Endothelial cell of umbilical vein (primary cell): ENCODE measurements at regions not wholly inside any gene's neighbourhood (a gene's known extent, or its start where the extent isn't known, plus 50 kb on each side); places are given as distances from the start of the nearest gene placed in this dataset.

Experiments
- BruUV-seq: library from RNA; stranded (reverse); fragments of 400-500 nt; replicated peaks from 2 replicates; lab custom pipeline; 2021; lab: Mats Ljungman, UMichigan
- CTCF ChIA-PET: fragments of 300-600, 350-600 bp; sonication (Branson Sonifier 250); formaldehyde crosslinking; loops from one replicate; lab custom pipeline; 2021; ENCODE audit warnings: antibody characterized with exemption, inconsistent platforms; lab: Charles Lee
- POLR2A ChIA-PET: fragments of 300-600, 350-600 bp; sonication (Branson Sonifier 250); formaldehyde crosslinking; loops from one replicate; lab custom pipeline; 2021; ENCODE audit warnings: antibody characterized with exemption, inconsistent platforms; lab: Charles Lee
- DNase-seq: peaks from one replicate; pipeline ENCODE4 v3.0.0-alpha.2; 2011; ENCODE audit warnings: low read depth, low spot score
- FAIRE-seq: peaks from 2 replicates; lab custom pipeline; 2011; peaks lifted over from hg19 to GRCh38; lab: Jason Lieb, UNC
- H2AFZ ChIP-seq: 2 replicates; pipeline ENCODE4 v1.6.0; 2012; ENCODE audit warnings: low read depth, low read length, control low read depth, inconsistent platforms
- H3K27ac ChIP-seq: 2 replicates; pipeline ENCODE4 v1.5.1; 2011; ENCODE audit warnings: low read depth, mild to moderate bottlenecking, control low read depth, low read length, moderate library complexity; ENCODE audit not compliant: insufficient read depth
- H3K27me3 ChIP-seq, 2 experiments: 2 replicates each; pipeline versions ENCODE4 v1.6.0 to v1.6.1; 2011; ENCODE audit warnings: low read length in 2 of 2, mixed read lengths in 1 of 2; ENCODE audit not compliant: control insufficient read depth in 2 of 2, insufficient read depth in 2 of 2
- H3K36me3 ChIP-seq, 2 experiments: 2 replicates in 1 of 2; 3 replicates in 1 of 2; pipeline ENCODE4 v1.5.1; 2011; ENCODE audit warnings: low read length in 2 of 2, mild to moderate bottlenecking in 1 of 2, moderate library complexity in 1 of 2; ENCODE audit not compliant: control insufficient read depth in 2 of 2, insufficient read depth in 2 of 2; ENCODE audit errors: extremely low read depth in 1 of 2
- H3K4me1 ChIP-seq: 3 replicates; pipeline ENCODE4 v1.5.1; 2011; ENCODE audit warnings: mild to moderate bottlenecking, low read length; ENCODE audit not compliant: control insufficient read depth, insufficient read depth; ENCODE audit errors: extremely low read depth
- H3K4me2 ChIP-seq: 2 replicates; pipeline ENCODE4 v1.6.1; 2011; ENCODE audit warnings: low read length, control low read depth, mixed read lengths; ENCODE audit not compliant: insufficient read depth
- H3K4me3 ChIP-seq, 3 experiments: fragments of 200-600 bp in 1 of 3; sonication (generic), shearing (Covaris generic) in 1 of 3; replicated peaks in 1 of 3; 2 replicates each; pipeline ENCODE4 v1.5.1; 2011 to 2016; ENCODE audit warnings: control low read depth in 3 of 3, low read length in 3 of 3, mild to moderate bottlenecking in 2 of 3, inconsistent platforms in 1 of 3, low read depth in 1 of 3, moderate library complexity in 1 of 3; ENCODE audit not compliant: insufficient read depth in 1 of 3
- H3K79me2 ChIP-seq: 2 replicates; pipeline ENCODE4 v1.6.0; 2012; ENCODE audit warnings: low read length, inconsistent platforms; ENCODE audit not compliant: control insufficient read depth, insufficient read depth
- H3K9ac ChIP-seq: replicated peaks from 2 replicates; pipeline ENCODE3; 2011; ENCODE audit warnings: low read length, control low read depth; ENCODE audit not compliant: insufficient read depth; ENCODE audit errors: extremely low read depth
- H3K9me1 ChIP-seq: replicated peaks from 3 replicates; pipeline ENCODE4 v1.6.0; 2011; ENCODE audit warnings: mild to moderate bottlenecking, low read length; ENCODE audit not compliant: control insufficient read depth, insufficient read depth; ENCODE audit errors: extremely low read depth
- H3K9me3 ChIP-seq: replicated peaks from 2 replicates; pipeline ENCODE4 v1.5.1; 2012; ENCODE audit warnings: low read length, inconsistent platforms; ENCODE audit not compliant: control insufficient read depth, insufficient read depth
- H4K20me1 ChIP-seq: replicated peaks from 2 replicates; pipeline ENCODE3; 2011; ENCODE audit warnings: mild to moderate bottlenecking, low read length; ENCODE audit not compliant: control insufficient read depth, insufficient read depth; ENCODE audit errors: extremely low read depth
- CTCF ChIP-seq, 2 donors: IDR thresholded peaks; 1 replicate in 1 of 2; 2 replicates in 1 of 2; pipeline ENCODE4 v1.5.1; 2011; ENCODE audit warnings: low read length in 2 of 2, mild to moderate bottlenecking in 2 of 2, moderate library complexity in 2 of 2, control low read depth in 1 of 2, inconsistent platforms in 1 of 2, low read depth in 1 of 2; ENCODE audit not compliant: insufficient read depth in 1 of 2; ENCODE audit errors: extremely low read depth in 1 of 2
- EZH2 ChIP-seq: IDR thresholded peaks from 2 replicates; pipeline ENCODE4 v1.6.1; 2012; ENCODE audit warnings: borderline replicate concordance, low read depth, mild to moderate bottlenecking, moderate library complexity, low read length, inconsistent platforms; ENCODE audit not compliant: severe bottlenecking
- FOS ChIP-seq: IDR thresholded peaks from 2 replicates; pipeline ENCODE4 v1.6.1; 2011; ENCODE audit warnings: mild to moderate bottlenecking, low read length, moderate library complexity, borderline replicate concordance; ENCODE audit not compliant: insufficient read depth
- GATA2 ChIP-seq: IDR thresholded peaks from 2 replicates; pipeline ENCODE4 v1.7.0; 2011; ENCODE audit warnings: low read depth, mild to moderate bottlenecking, moderate library complexity, mixed read lengths, low read length; ENCODE audit not compliant: insufficient read length, insufficient read depth
- JUN ChIP-seq: IDR thresholded peaks from 2 replicates; pipeline ENCODE4 v1.6.1; 2011; ENCODE audit warnings: borderline replicate concordance, low read depth; ENCODE audit not compliant: insufficient read length, insufficient read depth
- MAX ChIP-seq: IDR thresholded peaks from 2 replicates; pipeline ENCODE4 v1.6.1; 2011; ENCODE audit not compliant: insufficient read depth, insufficient read length
- MYC ChIP-seq: IDR thresholded peaks from one replicate; pipeline ENCODE4 v1.6.1; 2011; ENCODE audit warnings: mild to moderate bottlenecking, low read depth, low read length
- POLR2A ChIP-seq: IDR thresholded peaks from 2 replicates; pipeline ENCODE4 v1.6.1; 2012; ENCODE audit warnings: low read depth, mild to moderate bottlenecking, control low read depth, low read length
- POLR2AphosphoS5 ChIP-seq: IDR thresholded peaks from 2 replicates; pipeline ENCODE4 v1.6.1; 2012; ENCODE audit warnings: low read depth, mild to moderate bottlenecking, control low read depth, low read length, moderate library complexity; ENCODE audit not compliant: insufficient read depth
- dilution Hi-C: fragments of 300-500 bp; cut with MboI; formaldehyde crosslinking; loops from one replicate; pipeline ENCODE4 v1.15.0; 2019; ENCODE audit warnings: low sequenced_read_pairs; ENCODE audit not compliant: extremely low pct_ligation_motif_present
- intact Hi-C: fragments of 100-400 bp; cut with micrococcal nuclease; formaldehyde crosslinking; loops from one replicate; pipeline ENCODE4 v1.10.0; 2022

- POLR2A ChIA-PET = no interaction called here
- no peak overlapping the region for H3K4me3 ChIP-seq
- CTCF ChIA-PET = no interaction called here
- H3K4me1 ChIP-seq = no peaks in the 10 kb centered on the region
- no peaks in the 10 kb centered on the region for H3K9me3 ChIP-seq
- dilution Hi-C loops (no loop called here), intact Hi-C loops (no loop called here)
- H3K27ac ChIP-seq = no peak overlapping the region
- H3K4me2 ChIP-seq = no peak overlapping the region
- DNase-seq (no peak), FAIRE-seq (no peak)
- H2AFZ ChIP-seq = no peak overlapping the region
- H3K27me3 ChIP-seq = no peaks in the 10 kb centered on the region
- H3K36me3 ChIP-seq = no peaks in the 10 kb centered on the region
- H3K9me1 ChIP-seq = no peaks in the 10 kb centered on the region
- no peak overlapping the region for H3K9ac ChIP-seq
- no peaks in the 10 kb centered on the region for H3K79me2 ChIP-seq
- no peak for TF ChIP-seq EZH2
- TF ChIP-seq FOS = no peak
- no peak for TF ChIP-seq CTCF (IDR thresholded peaks at IDR 0.05; ENCODE audit: extremely low read depth in 1 of 2, insufficient read depth in 1 of 2, low read depth in 1 of 2, low read length in 2 of 2)
- no peak for TF ChIP-seq POLR2A
- TF ChIP-seq MYC = no peak
- no peak for TF ChIP-seq MAX
- no peak for TF ChIP-seq JUN
- BruUV-seq = no TSS peak
- H4K20me1 ChIP-seq = no peaks in the 10 kb centered on the region
These were observed 920.3 kb upstream of the GOT2 start for GRCh38 chr16:59654455-59654854.

DNA sequence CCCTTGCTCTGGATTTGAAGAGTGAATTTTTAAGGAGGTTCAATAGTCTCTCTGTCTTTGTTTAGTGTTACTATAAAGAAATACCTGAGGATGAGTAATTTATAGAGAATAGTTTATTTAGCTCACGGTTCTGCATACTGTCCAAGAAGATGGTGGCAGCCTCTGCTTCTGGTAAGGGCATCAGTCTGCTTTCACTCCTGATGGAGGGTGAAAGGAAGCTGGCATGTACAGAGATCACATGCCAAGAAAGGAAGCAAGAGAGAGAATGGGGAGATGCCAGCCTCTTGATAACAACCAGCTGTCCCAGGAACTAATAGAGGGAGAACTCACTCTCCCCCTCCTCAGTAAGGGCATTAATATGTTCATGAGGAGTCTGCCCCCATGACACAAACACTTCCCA, 917.5 kb upstream of the GOT2 start:
- Histone ChIP-seq H3K4me3 (no peak overlapping the region), H3K79me2 (no peaks in the 10 kb centered on the region), H3K9me1 (no peaks in the 10 kb centered on the region), H3K4me1 (no peaks in the 10 kb centered on the region), H4K20me1 (no peaks in the 10 kb centered on the region), H3K27me3 (no peaks in the 10 kb centered on the region), H3K9ac (no peak overlapping the region), H3K27ac (no peak overlapping the region), H3K4me2 (no peak overlapping the region), H2AFZ (no peak overlapping the region), H3K36me3 (no peaks in the 10 kb centered on the region), H3K9me3 (no peaks in the 10 kb centered on the region)
- BruUV-seq = no TSS peak
- FAIRE-seq = no peak
- intact Hi-C loops = no loop called here
- dilution Hi-C loops = no loop called here
- DNase-seq = no peak
- CTCF ChIA-PET = no interaction called here
- TF ChIP-seq FOS (no peak), EZH2 (no peak), POLR2A (no peak), GATA2 (no peak), MAX (no peak), POLR2AphosphoS5 (no peak), CTCF (IDR thresholded peaks at IDR 0.05; ENCODE audit: extremely low read depth in 1 of 2, insufficient read depth in 1 of 2, low read depth in 1 of 2, low read length in 2 of 2) (no peak), JUN (no peak), MYC (no peak)
- POLR2A ChIA-PET = no interaction called here
